ENCODE measurements at regions not wholly inside any gene's neighbourhood (a gene's known extent, or its start where the extent isn't known, plus 50 kb on each side); places are given as distances from the start of the nearest gene placed in this dataset.

- TF ChIP-seq YY1 (IDR thresholded peaks at IDR 0.05; ENCODE audit: insufficient read depth, insufficient read length) (no peak), ZNF274 (IDR thresholded peaks at IDR 0.05; ENCODE audit: low read depth, low read length) (no peak), SUZ12 (IDR thresholded peaks at IDR 0.05; ENCODE audit: extremely low read depth, insufficient read depth, insufficient read length) (no peak)
These were observed 216.7 kb upstream of the ZC3H12A start for GRCh38 chr1:37257646-37258045.
